ENCODE measurements at regions not wholly inside any gene's neighbourhood (a gene's known extent, or its start where the extent isn't known, plus 50 kb on each side); places are given as distances from the start of the nearest gene placed in this dataset.

DNA sequence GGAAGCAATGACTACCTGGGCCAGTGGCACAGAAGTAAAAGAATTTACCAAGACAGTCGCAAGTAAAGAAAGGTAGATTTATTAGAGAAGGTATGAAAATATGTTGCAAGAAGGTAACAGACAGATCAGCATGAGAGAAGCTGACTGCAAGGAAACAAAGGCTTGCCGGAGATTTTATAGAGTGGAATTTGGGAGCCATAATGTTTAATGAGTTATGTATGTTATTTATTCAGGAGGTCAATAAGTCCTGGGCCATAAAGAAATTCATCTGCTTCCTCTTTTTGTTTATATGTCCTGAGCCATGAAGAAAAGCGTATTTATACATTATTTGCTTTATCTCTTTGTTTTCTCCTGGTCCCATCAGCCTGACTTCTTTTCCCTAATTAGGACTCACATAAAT, 423.6 kb downstream of the PTH2R start:
- TF ChIP-seq CTCF (IDR thresholded peaks at IDR 0.05; ENCODE audit: low read depth, low read length, missing input control) (no peak), REST (IDR thresholded peaks at IDR 0.05) (no peak), SP1 (IDR thresholded peaks at IDR 0.05) (no peak), JUND (IDR thresholded peaks at IDR 0.05) (no peak)
- TF ChIP-seq, protein P1, sequence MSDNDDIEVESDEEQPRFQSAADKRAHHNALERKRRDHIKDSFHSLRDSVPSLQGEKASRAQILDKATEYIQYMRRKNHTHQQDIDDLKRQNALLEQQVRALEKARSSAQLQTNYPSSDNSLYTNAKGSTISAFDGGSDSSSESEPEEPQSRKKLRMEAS (IDR thresholded peaks at IDR 0.05), result no peak
